Endothelial cell of umbilical vein (primary cell): ENCODE measurements at regions not wholly inside any gene's neighbourhood (a gene's known extent, or its start where the extent isn't known, plus 50 kb on each side); places are given as distances from the start of the nearest gene placed in this dataset.

Experiments
- BruUV-seq: library from RNA; stranded (reverse); fragments of 400-500 nt; replicated peaks from 2 replicates; lab custom pipeline; 2021; lab: Mats Ljungman, UMichigan
- CTCF ChIA-PET: fragments of 300-600, 350-600 bp; sonication (Branson Sonifier 250); formaldehyde crosslinking; loops from one replicate; lab custom pipeline; 2021; ENCODE audit warnings: antibody characterized with exemption, inconsistent platforms; lab: Charles Lee
- POLR2A ChIA-PET: fragments of 300-600, 350-600 bp; sonication (Branson Sonifier 250); formaldehyde crosslinking; loops from one replicate; lab custom pipeline; 2021; ENCODE audit warnings: antibody characterized with exemption, inconsistent platforms; lab: Charles Lee
- DNase-seq: peaks from one replicate; pipeline ENCODE4 v3.0.0-alpha.2; 2011; ENCODE audit warnings: low read depth, low spot score
- FAIRE-seq: peaks from 2 replicates; lab custom pipeline; 2011; peaks lifted over from hg19 to GRCh38; lab: Jason Lieb, UNC
- H2AFZ ChIP-seq: 2 replicates; pipeline ENCODE4 v1.6.0; 2012; ENCODE audit warnings: low read depth, low read length, control low read depth, inconsistent platforms
- H3K27ac ChIP-seq: 2 replicates; pipeline ENCODE4 v1.5.1; 2011; ENCODE audit warnings: low read depth, mild to moderate bottlenecking, control low read depth, low read length, moderate library complexity; ENCODE audit not compliant: insufficient read depth
- H3K27me3 ChIP-seq, 2 experiments: 2 replicates each; pipeline versions ENCODE4 v1.6.0 to v1.6.1; 2011; ENCODE audit warnings: low read length in 2 of 2, mixed read lengths in 1 of 2; ENCODE audit not compliant: control insufficient read depth in 2 of 2, insufficient read depth in 2 of 2
- H3K36me3 ChIP-seq, 2 experiments: 2 replicates in 1 of 2; 3 replicates in 1 of 2; pipeline ENCODE4 v1.5.1; 2011; ENCODE audit warnings: low read length in 2 of 2, mild to moderate bottlenecking in 1 of 2, moderate library complexity in 1 of 2; ENCODE audit not compliant: control insufficient read depth in 2 of 2, insufficient read depth in 2 of 2; ENCODE audit errors: extremely low read depth in 1 of 2
- H3K4me1 ChIP-seq: 3 replicates; pipeline ENCODE4 v1.5.1; 2011; ENCODE audit warnings: mild to moderate bottlenecking, low read length; ENCODE audit not compliant: control insufficient read depth, insufficient read depth; ENCODE audit errors: extremely low read depth
- H3K4me2 ChIP-seq: 2 replicates; pipeline ENCODE4 v1.6.1; 2011; ENCODE audit warnings: low read length, control low read depth, mixed read lengths; ENCODE audit not compliant: insufficient read depth
- H3K4me3 ChIP-seq, 3 experiments: fragments of 200-600 bp in 1 of 3; sonication (generic), shearing (Covaris generic) in 1 of 3; replicated peaks in 1 of 3; 2 replicates each; pipeline ENCODE4 v1.5.1; 2011 to 2016; ENCODE audit warnings: control low read depth in 3 of 3, low read length in 3 of 3, mild to moderate bottlenecking in 2 of 3, inconsistent platforms in 1 of 3, low read depth in 1 of 3, moderate library complexity in 1 of 3; ENCODE audit not compliant: insufficient read depth in 1 of 3
- H3K79me2 ChIP-seq: 2 replicates; pipeline ENCODE4 v1.6.0; 2012; ENCODE audit warnings: low read length, inconsistent platforms; ENCODE audit not compliant: control insufficient read depth, insufficient read depth
- H3K9ac ChIP-seq: replicated peaks from 2 replicates; pipeline ENCODE3; 2011; ENCODE audit warnings: low read length, control low read depth; ENCODE audit not compliant: insufficient read depth; ENCODE audit errors: extremely low read depth
- H3K9me1 ChIP-seq: replicated peaks from 3 replicates; pipeline ENCODE4 v1.6.0; 2011; ENCODE audit warnings: mild to moderate bottlenecking, low read length; ENCODE audit not compliant: control insufficient read depth, insufficient read depth; ENCODE audit errors: extremely low read depth
- H3K9me3 ChIP-seq: replicated peaks from 2 replicates; pipeline ENCODE4 v1.5.1; 2012; ENCODE audit warnings: low read length, inconsistent platforms; ENCODE audit not compliant: control insufficient read depth, insufficient read depth
- H4K20me1 ChIP-seq: replicated peaks from 2 replicates; pipeline ENCODE3; 2011; ENCODE audit warnings: mild to moderate bottlenecking, low read length; ENCODE audit not compliant: control insufficient read depth, insufficient read depth; ENCODE audit errors: extremely low read depth
- EZH2 ChIP-seq: IDR thresholded peaks from 2 replicates; pipeline ENCODE4 v1.6.1; 2012; ENCODE audit warnings: borderline replicate concordance, low read depth, mild to moderate bottlenecking, moderate library complexity, low read length, inconsistent platforms; ENCODE audit not compliant: severe bottlenecking
- FOS ChIP-seq: IDR thresholded peaks from 2 replicates; pipeline ENCODE4 v1.6.1; 2011; ENCODE audit warnings: mild to moderate bottlenecking, low read length, moderate library complexity, borderline replicate concordance; ENCODE audit not compliant: insufficient read depth
- GATA2 ChIP-seq: IDR thresholded peaks from 2 replicates; pipeline ENCODE4 v1.7.0; 2011; ENCODE audit warnings: low read depth, mild to moderate bottlenecking, moderate library complexity, mixed read lengths, low read length; ENCODE audit not compliant: insufficient read length, insufficient read depth
- JUN ChIP-seq: IDR thresholded peaks from 2 replicates; pipeline ENCODE4 v1.6.1; 2011; ENCODE audit warnings: borderline replicate concordance, low read depth; ENCODE audit not compliant: insufficient read length, insufficient read depth
- MYC ChIP-seq: IDR thresholded peaks from one replicate; pipeline ENCODE4 v1.6.1; 2011; ENCODE audit warnings: mild to moderate bottlenecking, low read depth, low read length
- POLR2A ChIP-seq: IDR thresholded peaks from 2 replicates; pipeline ENCODE4 v1.6.1; 2012; ENCODE audit warnings: low read depth, mild to moderate bottlenecking, control low read depth, low read length
- POLR2AphosphoS5 ChIP-seq: IDR thresholded peaks from 2 replicates; pipeline ENCODE4 v1.6.1; 2012; ENCODE audit warnings: low read depth, mild to moderate bottlenecking, control low read depth, low read length, moderate library complexity; ENCODE audit not compliant: insufficient read depth
- dilution Hi-C: fragments of 300-500 bp; cut with MboI; formaldehyde crosslinking; loops from one replicate; pipeline ENCODE4 v1.15.0; 2019; ENCODE audit warnings: low sequenced_read_pairs; ENCODE audit not compliant: extremely low pct_ligation_motif_present
- intact Hi-C: fragments of 100-400 bp; cut with micrococcal nuclease; formaldehyde crosslinking; loops from one replicate; pipeline ENCODE4 v1.10.0; 2022
- TF ChIP-seq, protein P1 (sequence below): IDR thresholded peaks from 2 replicates; pipeline ENCODE4 v1.6.1; 2011; ENCODE audit not compliant: insufficient read depth, insufficient read length
- TF ChIP-seq, protein P2 (sequence below), 2 donors: IDR thresholded peaks; 1 replicate in 1 of 2; 2 replicates in 1 of 2; pipeline ENCODE4 v1.5.1; 2011; ENCODE audit warnings: low read length in 2 of 2, mild to moderate bottlenecking in 2 of 2, moderate library complexity in 2 of 2, control low read depth in 1 of 2, inconsistent platforms in 1 of 2, low read depth in 1 of 2; ENCODE audit not compliant: insufficient read depth in 1 of 2; ENCODE audit errors: extremely low read depth in 1 of 2

- dilution Hi-C loops, result no loop called here
- no peaks in the 10 kb centered on the region for H3K36me3 ChIP-seq
- FAIRE-seq (no peak), DNase-seq (no peak)
- POLR2A ChIA-PET, result no interaction called here
- H3K79me2 ChIP-seq, result no peaks in the 10 kb centered on the region
- H3K27ac ChIP-seq, result no peak overlapping the region
- no peak for TF ChIP-seq POLR2AphosphoS5
- TF ChIP-seq, protein P1, sequence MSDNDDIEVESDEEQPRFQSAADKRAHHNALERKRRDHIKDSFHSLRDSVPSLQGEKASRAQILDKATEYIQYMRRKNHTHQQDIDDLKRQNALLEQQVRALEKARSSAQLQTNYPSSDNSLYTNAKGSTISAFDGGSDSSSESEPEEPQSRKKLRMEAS, result no peak
- TF ChIP-seq JUN, result no peak
- no peak for TF ChIP-seq EZH2
- no peak for TF ChIP-seq MYC
- TF ChIP-seq, protein P2, sequence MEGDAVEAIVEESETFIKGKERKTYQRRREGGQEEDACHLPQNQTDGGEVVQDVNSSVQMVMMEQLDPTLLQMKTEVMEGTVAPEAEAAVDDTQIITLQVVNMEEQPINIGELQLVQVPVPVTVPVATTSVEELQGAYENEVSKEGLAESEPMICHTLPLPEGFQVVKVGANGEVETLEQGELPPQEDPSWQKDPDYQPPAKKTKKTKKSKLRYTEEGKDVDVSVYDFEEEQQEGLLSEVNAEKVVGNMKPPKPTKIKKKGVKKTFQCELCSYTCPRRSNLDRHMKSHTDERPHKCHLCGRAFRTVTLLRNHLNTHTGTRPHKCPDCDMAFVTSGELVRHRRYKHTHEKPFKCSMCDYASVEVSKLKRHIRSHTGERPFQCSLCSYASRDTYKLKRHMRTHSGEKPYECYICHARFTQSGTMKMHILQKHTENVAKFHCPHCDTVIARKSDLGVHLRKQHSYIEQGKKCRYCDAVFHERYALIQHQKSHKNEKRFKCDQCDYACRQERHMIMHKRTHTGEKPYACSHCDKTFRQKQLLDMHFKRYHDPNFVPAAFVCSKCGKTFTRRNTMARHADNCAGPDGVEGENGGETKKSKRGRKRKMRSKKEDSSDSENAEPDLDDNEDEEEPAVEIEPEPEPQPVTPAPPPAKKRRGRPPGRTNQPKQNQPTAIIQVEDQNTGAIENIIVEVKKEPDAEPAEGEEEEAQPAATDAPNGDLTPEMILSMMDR (IDR thresholded peaks at IDR 0.05; ENCODE audit: extremely low read depth in 1 of 2, insufficient read depth in 1 of 2, low read depth in 1 of 2, low read length in 2 of 2), result no peak
- TF ChIP-seq FOS, result no peak
- no peak for TF ChIP-seq GATA2
- no peak for TF ChIP-seq POLR2A
- H4K20me1 ChIP-seq, result no peaks in the 10 kb centered on the region
- BruUV-seq, result no TSS peak
- H2AFZ ChIP-seq, result no peak overlapping the region
- H3K4me3 ChIP-seq, result no peak overlapping the region
- H3K9ac ChIP-seq, result no peak overlapping the region
- CTCF ChIA-PET, result no interaction called here
- no peaks in the 10 kb centered on the region for H3K9me3 ChIP-seq
- H3K27me3 ChIP-seq, result no peaks in the 10 kb centered on the region
- intact Hi-C loops, result no loop called here
- no peak overlapping the region for H3K4me2 ChIP-seq
- no peaks in the 10 kb centered on the region for H3K9me1 ChIP-seq
- no peaks in the 10 kb centered on the region for H3K4me1 ChIP-seq
Observed at GRCh38 chrX:94937491-94937890, 1263.5 kb downstream of the FAM133A start.
